A549 (cell line): ENCODE measurements at regions not wholly inside any gene's neighbourhood (a gene's known extent, or its start where the extent isn't known, plus 50 kb on each side); places are given as distances from the start of the nearest gene placed in this dataset.

ENCODE experiments used
- ATAC-seq, 2 experiments: fragments of 200-7000 bp in 1 of 2; fragments of >200 bp in 1 of 2; cut with Nextera tagmentation in 1 of 2; cut with Tn5 transposase in 1 of 2; 3 replicates each; pipeline versions ENCODE4 v1.8.0 to v1.9.1; 2018 to 2020; ENCODE audit warnings: mild to moderate bottlenecking in 1 of 2, moderate library complexity in 1 of 2
- CTCF ChIA-PET: fragments of 300-600 bp; sonication (Branson Sonifier 250); formaldehyde crosslinking; extraction: SDS; loops from one replicate; lab custom pipeline; 2021; ENCODE audit warnings: antibody characterized with exemption, inconsistent platforms; lab: Yijun Ruan, JAX
- POLR2A ChIA-PET: fragments of 350-600 bp; formaldehyde crosslinking; extraction: SDS; loops from one replicate; lab custom pipeline; 2021; ENCODE audit warnings: antibody characterized with exemption, inconsistent platforms; lab: Yijun Ruan, JAX
- DNase-seq, 2 experiments: peaks; one replicate each; pipeline versions ENCODE4 v3.0.0 to v3.0.0-alpha.2; 2011 to 2016; ENCODE audit warnings: low read depth in 1 of 2, low spot score in 1 of 2
- FAIRE-seq: peaks from 2 replicates; lab custom pipeline; 2011; peaks lifted over from hg19 to GRCh38; lab: Jason Lieb, UNC
- H3K27ac ChIP-seq, 2 experiments: fragments of >200 bp; sonication (Bioruptor Twin); formaldehyde crosslinking; 3 replicates each; pipeline ENCODE4 v1.5.1; 2016 to 2017
- H3K4me1 ChIP-seq: fragments of >200 bp; sonication (Bioruptor Twin); formaldehyde crosslinking; 3 replicates; pipeline ENCODE4 v1.6.1; 2016
- H3K4me2 ChIP-seq: fragments of >200 bp; sonication (Bioruptor Twin); formaldehyde crosslinking; 3 replicates; pipeline ENCODE4 v1.6.1; 2016
- H3K4me3 ChIP-seq: fragments of >200 bp; sonication (Bioruptor Twin); formaldehyde crosslinking; 3 replicates; pipeline ENCODE4 v1.5.1; 2016
- H3K9me3 ChIP-seq: fragments of >200 bp; sonication (Bioruptor Twin); formaldehyde crosslinking; 3 replicates; pipeline ENCODE4 v1.6.1; 2016
- CHD4 ChIP-seq: fragments of 200-600 bp; sonication (generic); IDR thresholded peaks from 2 replicates; pipeline ENCODE4 v1.6.1; 2016; ENCODE audit warnings: antibody characterized with exemption, mild to moderate bottlenecking, borderline replicate concordance
- EHF ChIP-seq: fragments of 250-450 bp; sonication (Bioruptor Pico); IDR thresholded peaks from 2 replicates; pipeline ENCODE4 v1.5.0; 2020; ENCODE audit warnings: mild to moderate bottlenecking
- EP300 ChIP-seq, 2 experiments: fragments of >200 bp; sonication (Bioruptor Twin); formaldehyde crosslinking; IDR thresholded peaks; 2 replicates in 1 of 2; 3 replicates in 1 of 2; pipeline ENCODE4 v1.6.1; 2016 to 2017
- FOSL2 ChIP-seq, 2 experiments: fragments of 450-650 bp in 1 of 2; fragments of >200 bp in 1 of 2; sonication (Bioruptor Twin) in 1 of 2; formaldehyde crosslinking; IDR thresholded peaks; 2 replicates each; pipeline versions ENCODE4 v1.5.0 to v1.6.1; 2016 to 2020; ENCODE audit warnings: mild to moderate bottlenecking in 1 of 2, moderate library complexity in 1 of 2
- HDAC2 ChIP-seq: fragments of 200-600 bp; sonication (generic); IDR thresholded peaks from 2 replicates; pipeline ENCODE4 v1.6.1; 2016
- HEYL ChIP-seq: fragments of 250-450 bp; sonication (Bioruptor Pico); IDR thresholded peaks from 2 replicates; pipeline ENCODE4 v1.8.0; 2021; ENCODE audit warnings: mild to moderate bottlenecking, moderate library complexity
- HOXA7 ChIP-seq: fragments of 250-450 bp; sonication (Bioruptor Pico); IDR thresholded peaks from 2 replicates; pipeline ENCODE4 v1.5.0; 2020; ENCODE audit warnings: mild to moderate bottlenecking, moderate library complexity
- HOXB5 ChIP-seq: fragments of 250-450 bp; sonication (Bioruptor Pico); IDR thresholded peaks from 2 replicates; pipeline ENCODE4 v1.5.0; 2020; ENCODE audit warnings: mild to moderate bottlenecking, moderate library complexity
- JUNB ChIP-seq: fragments of >200 bp; sonication (Bioruptor Twin); formaldehyde crosslinking; IDR thresholded peaks from 2 replicates; pipeline ENCODE4 v1.6.1; 2016
- MYC ChIP-seq: IDR thresholded peaks from 2 replicates; pipeline ENCODE4 v1.6.1; 2012; ENCODE audit warnings: mild to moderate bottlenecking, inconsistent platforms, low read length, improper control_type of control experiment, borderline replicate concordance
- NFE2L2 ChIP-seq: fragments of 150-350 bp; conservative IDR thresholded peaks from 2 replicates; pipeline ENCODE4 v1.6.1; 2014; ENCODE audit warnings: low read length
- NPAS2 ChIP-seq: fragments of 250-450 bp; sonication (Bioruptor Pico); IDR thresholded peaks from 2 replicates; pipeline ENCODE4 v1.8.0; 2022; ENCODE audit warnings: mild to moderate bottlenecking, moderate library complexity, borderline replicate concordance
- POLR2A ChIP-seq: IDR thresholded peaks from 2 replicates; pipeline ENCODE4 v1.6.1; 2012; ENCODE audit warnings: mild to moderate bottlenecking, low read length
- POLR2AphosphoS2 ChIP-seq: conservative IDR thresholded peaks from 2 replicates; pipeline ENCODE4 v1.6.1; 2012; ENCODE audit warnings: low read length, improper control_type of control experiment, inconsistent platforms
- RARB ChIP-seq: fragments of 250-450 bp; sonication (Bioruptor Pico); IDR thresholded peaks from 2 replicates; pipeline ENCODE4 v1.8.0; 2021; ENCODE audit warnings: mild to moderate bottlenecking, moderate library complexity
- RCOR1 ChIP-seq: fragments of 150-350 bp; IDR thresholded peaks from 2 replicates; pipeline ENCODE4 v1.6.1; 2014; ENCODE audit warnings: antibody characterized with exemption, low read length, low read depth
- SMC3 ChIP-seq: fragments of >200 bp; sonication (Bioruptor Twin); formaldehyde crosslinking; IDR thresholded peaks from 3 replicates; pipeline ENCODE4 v1.6.1; 2018; ENCODE audit warnings: inconsistent platforms
- TP53 ChIP-seq: fragments of 250-450 bp; sonication (Bioruptor Pico); IDR thresholded peaks from 2 replicates; pipeline ENCODE4 v1.5.0; 2021; ENCODE audit warnings: mild to moderate bottlenecking, moderate library complexity
- WGBS: methylation state at CpG from one replicate; pipeline ENCODE4 v1.1.6; 2017; ENCODE audit errors: missing lambda C conversion rate; 5-methylcytosine and 5-hydroxymethylcytosine counted together
- TF ChIP-seq, protein P1 (sequence below): fragments of >200 bp; sonication (Bioruptor Twin); formaldehyde crosslinking; IDR thresholded peaks from 3 replicates; pipeline ENCODE4 v1.5.1; 2016
- TF ChIP-seq, protein P2 (sequence below): fragments of 150-350 bp; IDR thresholded peaks from 2 replicates; pipeline ENCODE4 v1.6.1; 2014; ENCODE audit warnings: low read depth, mild to moderate bottlenecking, low read length
- TF ChIP-seq, protein P3 (sequence below): IDR thresholded peaks from 2 replicates; pipeline ENCODE4 v1.6.1; 2012; ENCODE audit warnings: low read depth, borderline replicate concordance
- TF ChIP-seq, protein P4 (sequence below): fragments of 250-450 bp; sonication (Bioruptor Pico); IDR thresholded peaks from 2 replicates; pipeline ENCODE4 v1.5.0; 2020; ENCODE audit warnings: low read depth, mild to moderate bottlenecking, moderate library complexity
- TF ChIP-seq, protein P5 (sequence below): IDR thresholded peaks from 2 replicates; pipeline ENCODE4 v1.6.1; 2012

DNA sequence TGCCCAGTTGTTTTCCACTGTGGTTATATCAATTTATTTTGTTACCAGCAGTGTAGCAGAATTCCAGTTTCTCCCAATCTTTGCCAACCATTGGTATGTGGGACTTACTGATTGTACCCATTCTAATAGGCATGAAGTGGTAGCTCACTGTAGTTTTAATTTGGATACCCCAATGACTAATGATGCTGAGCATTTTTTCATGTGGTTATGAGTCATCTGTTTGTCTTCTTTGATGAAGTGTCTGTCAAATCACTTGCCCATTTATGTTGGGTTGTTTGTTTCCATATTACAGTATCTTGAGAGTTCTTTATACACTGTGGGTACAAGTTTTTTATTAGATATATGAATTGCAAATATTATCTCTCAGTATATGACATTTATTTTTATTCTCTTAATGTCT lies 644.3 kb downstream of the NR2F2 start:
- ATAC-seq = no peak
- no peaks in the 10 kb centered on the region for H3K9me3 ChIP-seq
- DNase-seq = no peak
- no peak for FAIRE-seq
- H3K4me2 ChIP-seq = no peak overlapping the region
- no peak overlapping the region for H3K4me3 ChIP-seq
- TF ChIP-seq NFE2L2 (no peak), HOXB5 (CRISPR knock-in tag) (no peak), FOSL2 (IDR thresholded peaks at IDR 0.05) (no peak), FOSL2 (CRISPR knock-in tag; IDR thresholded peaks at IDR 0.05) (peak; percentile 44; the same call in 1 of the 2 replicates), TP53 (CRISPR knock-in tag) (no peak)
- TF ChIP-seq, protein P1, sequence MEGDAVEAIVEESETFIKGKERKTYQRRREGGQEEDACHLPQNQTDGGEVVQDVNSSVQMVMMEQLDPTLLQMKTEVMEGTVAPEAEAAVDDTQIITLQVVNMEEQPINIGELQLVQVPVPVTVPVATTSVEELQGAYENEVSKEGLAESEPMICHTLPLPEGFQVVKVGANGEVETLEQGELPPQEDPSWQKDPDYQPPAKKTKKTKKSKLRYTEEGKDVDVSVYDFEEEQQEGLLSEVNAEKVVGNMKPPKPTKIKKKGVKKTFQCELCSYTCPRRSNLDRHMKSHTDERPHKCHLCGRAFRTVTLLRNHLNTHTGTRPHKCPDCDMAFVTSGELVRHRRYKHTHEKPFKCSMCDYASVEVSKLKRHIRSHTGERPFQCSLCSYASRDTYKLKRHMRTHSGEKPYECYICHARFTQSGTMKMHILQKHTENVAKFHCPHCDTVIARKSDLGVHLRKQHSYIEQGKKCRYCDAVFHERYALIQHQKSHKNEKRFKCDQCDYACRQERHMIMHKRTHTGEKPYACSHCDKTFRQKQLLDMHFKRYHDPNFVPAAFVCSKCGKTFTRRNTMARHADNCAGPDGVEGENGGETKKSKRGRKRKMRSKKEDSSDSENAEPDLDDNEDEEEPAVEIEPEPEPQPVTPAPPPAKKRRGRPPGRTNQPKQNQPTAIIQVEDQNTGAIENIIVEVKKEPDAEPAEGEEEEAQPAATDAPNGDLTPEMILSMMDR = no peak
- TF ChIP-seq, protein P2, sequence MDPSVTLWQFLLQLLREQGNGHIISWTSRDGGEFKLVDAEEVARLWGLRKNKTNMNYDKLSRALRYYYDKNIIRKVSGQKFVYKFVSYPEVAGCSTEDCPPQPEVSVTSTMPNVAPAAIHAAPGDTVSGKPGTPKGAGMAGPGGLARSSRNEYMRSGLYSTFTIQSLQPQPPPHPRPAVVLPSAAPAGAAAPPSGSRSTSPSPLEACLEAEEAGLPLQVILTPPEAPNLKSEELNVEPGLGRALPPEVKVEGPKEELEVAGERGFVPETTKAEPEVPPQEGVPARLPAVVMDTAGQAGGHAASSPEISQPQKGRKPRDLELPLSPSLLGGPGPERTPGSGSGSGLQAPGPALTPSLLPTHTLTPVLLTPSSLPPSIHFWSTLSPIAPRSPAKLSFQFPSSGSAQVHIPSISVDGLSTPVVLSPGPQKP = no peak
- H3K27ac ChIP-seq = no peak overlapping the region
- POLR2A ChIA-PET = no interaction called here
- no peaks in the 10 kb centered on the region for H3K4me1 ChIP-seq
- CTCF ChIA-PET = no interaction called here

DNA sequence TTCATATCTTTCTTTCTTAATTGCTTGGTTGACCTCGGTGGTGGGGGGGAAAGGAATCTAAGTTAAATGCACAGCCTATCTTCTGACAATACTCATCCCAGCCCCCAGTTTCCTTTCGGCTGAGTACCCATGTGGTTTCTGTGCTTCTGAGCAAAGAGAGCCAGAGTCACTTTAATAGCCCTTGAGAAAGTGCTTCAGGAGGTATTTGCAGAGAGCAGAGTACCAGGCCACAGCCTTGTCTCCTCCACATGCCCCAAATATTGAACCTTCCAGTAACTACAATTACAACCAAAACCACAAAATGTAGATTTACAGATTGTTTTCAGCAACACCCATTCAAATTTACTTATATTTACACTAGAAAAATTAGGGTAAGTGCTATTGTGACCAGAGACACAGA lies 647.4 kb downstream of the NR2F2 start:
- H3K4me2 ChIP-seq = no peak overlapping the region
- ChIA-PET POLR2A (no interaction called here), CTCF (no interaction called here)
- no peak for ATAC-seq
- no peak for FAIRE-seq
- DNase-seq = no peak
- no peak overlapping the region for H3K4me3 ChIP-seq
- no peaks in the 10 kb centered on the region for H3K9me3 ChIP-seq
- TF ChIP-seq NPAS2 (CRISPR knock-in tag) (no peak), CHD4 (no peak), HDAC2 (no peak), MYC (no peak), POLR2AphosphoS2 (no peak), NFE2L2 (no peak), JUNB (no peak), EP300 (IDR thresholded peaks at IDR 0.05) (no peak), TP53 (CRISPR knock-in tag) (no peak), EHF (CRISPR knock-in tag) (no peak), HEYL (CRISPR knock-in tag) (no peak), RCOR1 (no peak), POLR2A (no peak), SMC3 (no peak), HOXA7 (CRISPR knock-in tag) (no peak), RARB (CRISPR knock-in tag) (no peak)
- TF ChIP-seq, protein P3, sequence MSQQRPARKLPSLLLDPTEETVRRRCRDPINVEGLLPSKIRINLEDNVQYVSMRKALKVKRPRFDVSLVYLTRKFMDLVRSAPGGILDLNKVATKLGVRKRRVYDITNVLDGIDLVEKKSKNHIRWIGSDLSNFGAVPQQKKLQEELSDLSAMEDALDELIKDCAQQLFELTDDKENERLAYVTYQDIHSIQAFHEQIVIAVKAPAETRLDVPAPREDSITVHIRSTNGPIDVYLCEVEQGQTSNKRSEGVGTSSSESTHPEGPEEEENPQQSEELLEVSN = no peak
- TF ChIP-seq, protein P4, sequence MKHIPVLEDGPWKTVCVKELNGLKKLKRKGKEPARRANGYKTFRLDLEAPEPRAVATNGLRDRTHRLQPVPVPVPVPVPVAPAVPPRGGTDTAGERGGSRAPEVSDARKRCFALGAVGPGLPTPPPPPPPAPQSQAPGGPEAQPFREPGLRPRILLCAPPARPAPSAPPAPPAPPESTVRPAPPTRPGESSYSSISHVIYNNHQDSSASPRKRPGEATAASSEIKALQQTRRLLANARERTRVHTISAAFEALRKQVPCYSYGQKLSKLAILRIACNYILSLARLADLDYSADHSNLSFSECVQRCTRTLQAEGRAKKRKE = no peak
- TF ChIP-seq, protein P5, sequence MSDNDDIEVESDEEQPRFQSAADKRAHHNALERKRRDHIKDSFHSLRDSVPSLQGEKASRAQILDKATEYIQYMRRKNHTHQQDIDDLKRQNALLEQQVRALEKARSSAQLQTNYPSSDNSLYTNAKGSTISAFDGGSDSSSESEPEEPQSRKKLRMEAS = no peak
- 0% methylated on average over 2 of the region's 2 CpGs for WGBS
- no peak overlapping the region for H3K27ac ChIP-seq
- H3K4me1 ChIP-seq = no peaks in the 10 kb centered on the region
